ENCODE measurements at regions not wholly inside any gene's neighbourhood (a gene's known extent, or its start where the extent isn't known, plus 50 kb on each side); places are given as distances from the start of the nearest gene placed in this dataset.

- H3K36me3 ChIP-seq (ENCODE audit: control insufficient read depth, insufficient read depth, low read length): no peaks in the 10 kb centered on the region
- no peak overlapping the region for H3K4me3 ChIP-seq (ENCODE audit: low read depth, low read length)
- ChIA-PET POLR2A (no interaction called here), CTCF (no interaction called here)
- no peak for DNase-seq (ENCODE audit: low read depth)
- H3K27me3 ChIP-seq (ENCODE audit: control insufficient read depth, insufficient read depth, low read length): no peaks in the 10 kb centered on the region
- TF ChIP-seq CTCF (IDR thresholded peaks at IDR 0.05; ENCODE audit: insufficient read depth, low read depth, low read length): no peak
These were observed 276.7 kb downstream of the CDH10 start for GRCh38 chr5:24368115-24368514.

- no peaks in the 10 kb centered on the region for H3K36me3 ChIP-seq (ENCODE audit: control insufficient read depth, insufficient read depth, low read length)
- POLR2A ChIA-PET: no interaction called here
- CTCF ChIA-PET: no interaction called here
- no peaks in the 10 kb centered on the region for H3K27me3 ChIP-seq (ENCODE audit: control insufficient read depth, insufficient read depth, low read length)
- H3K4me3 ChIP-seq (ENCODE audit: low read depth, low read length): no peak overlapping the region
- DNase-seq (ENCODE audit: low read depth): no peak
- no peak for TF ChIP-seq CTCF (IDR thresholded peaks at IDR 0.05; ENCODE audit: insufficient read depth, low read depth, low read length)
These were observed 268.6 kb downstream of the CDH10 start for GRCh38 chr5:24376210-24376609.

- no peak for DNase-seq (ENCODE audit: low read depth)
- Histone ChIP-seq H3K27me3 (ENCODE audit: control insufficient read depth, insufficient read depth, low read length) (no peaks in the 10 kb centered on the region), H3K4me3 (ENCODE audit: low read depth, low read length) (no peak overlapping the region), H3K36me3 (ENCODE audit: control insufficient read depth, insufficient read depth, low read length) (no peaks in the 10 kb centered on the region)
- no peak for TF ChIP-seq CTCF (IDR thresholded peaks at IDR 0.05; ENCODE audit: insufficient read depth, low read depth, low read length)
- CTCF ChIA-PET: no interaction called here
- POLR2A ChIA-PET: no interaction called here
These were observed 268.2 kb downstream of the CDH10 start for GRCh38 chr5:24376616-24377015.

GRCh38 chr5:24381861-24382489, 262.8 kb downstream of the CDH10 start:
- Histone ChIP-seq H3K36me3 (ENCODE audit: control insufficient read depth, insufficient read depth, low read length) (no peaks in the 10 kb centered on the region), H3K27me3 (ENCODE audit: control insufficient read depth, insufficient read depth, low read length) (no peaks in the 10 kb centered on the region), H3K4me3 (ENCODE audit: low read depth, low read length) (no peak overlapping the region)
- DNase-seq (ENCODE audit: low read depth): no peak
- POLR2A ChIA-PET: no interaction called here
- TF ChIP-seq CTCF (IDR thresholded peaks at IDR 0.05; ENCODE audit: insufficient read depth, low read depth, low read length): no peak
- CTCF ChIA-PET: no interaction called here

- ChIA-PET POLR2A (no interaction called here), CTCF (no interaction called here)
- no peak for TF ChIP-seq CTCF (IDR thresholded peaks at IDR 0.05; ENCODE audit: insufficient read depth, low read depth, low read length)
- Histone ChIP-seq H3K36me3 (ENCODE audit: control insufficient read depth, insufficient read depth, low read length) (no peaks in the 10 kb centered on the region), H3K4me3 (ENCODE audit: low read depth, low read length) (no peak overlapping the region), H3K27me3 (ENCODE audit: control insufficient read depth, insufficient read depth, low read length) (no peaks in the 10 kb centered on the region)
- no peak for DNase-seq (ENCODE audit: low read depth)
These were observed 259.7 kb downstream of the CDH10 start for GRCh38 chr5:24385070-24385469.
